Amygdala (tissue), 56 donors: ENCODE measurements at regions not wholly inside any gene's neighbourhood (a gene's known extent, or its start where the extent isn't known, plus 50 kb on each side); places are given as distances from the start of the nearest gene placed in this dataset.

Experiments
- DNase-seq, 56 donors: peaks; one replicate each; lab custom pipeline; 2025; lab: John Stamatoyannopoulos, UW

GRCh38 chr15:62749036-62749815 is 293.3 kb upstream of the TPM1 start:
- DNase-seq: peak in 25 of 56 donors; percentile 11 to 78 (median 42)

- no peak for DNase-seq
Measured at GRCh38 chr15:62750471-62750870, 292.1 kb upstream of the TPM1 start.

- DNase-seq: no peak
Measured at GRCh38 chr15:62752657-62753517, 289.7 kb upstream of the TPM1 start.

GRCh38 chr15:62753518-62754221 is 288.9 kb upstream of the TPM1 start:
- DNase-seq: no peak

GRCh38 chr15:62756326-62756994 is 286.1 kb upstream of the TPM1 start:
- peak in 23 of 56 donors; percentile 9 to 69 (median 31) for DNase-seq

- DNase-seq: no peak
Measured at GRCh38 chr15:62756995-62757360, 285.6 kb upstream of the TPM1 start.

- DNase-seq: peak in 4 of 56 donors; percentile 16 to 49 (median 25)
Measured at GRCh38 chr15:62757535-62757934, 285.0 kb upstream of the TPM1 start.

GRCh38 chr15:62758126-62758951 is 284.2 kb upstream of the TPM1 start:
- DNase-seq: peak in 15 of 56 donors; percentile 13 to 51 (median 31)

- no peak for DNase-seq
Measured at GRCh38 chr15:62758952-62759349, 283.6 kb upstream of the TPM1 start.

GRCh38 chr15:62760538-62760937 is 282.0 kb upstream of the TPM1 start:
- no peak for DNase-seq

- no peak for DNase-seq
Measured at GRCh38 chr15:62765916-62766315, 276.6 kb upstream of the TPM1 start.

- no peak for DNase-seq
Measured at GRCh38 chr15:62766599-62766998, 275.9 kb upstream of the TPM1 start.

GRCh38 chr15:62769604-62770003 is 272.9 kb upstream of the TPM1 start:
- no peak for DNase-seq

GRCh38 chr15:62770111-62770660 is 272.4 kb upstream of the TPM1 start:
- DNase-seq: peak in 11 of 56 donors; percentile 3 to 62 (median 20)

GRCh38 chr15:62770752-62771151 is 271.8 kb upstream of the TPM1 start:
- DNase-seq: peak in 4 of 56 donors; percentile 7 to 39 (median 10)

- no peak for DNase-seq
Measured at GRCh38 chr15:62771234-62771633, 271.3 kb upstream of the TPM1 start.

- no peak for DNase-seq
Measured at GRCh38 chr15:62773369-62774165, 269.0 kb upstream of the TPM1 start.

- DNase-seq: no peak
Measured at GRCh38 chr15:62775932-62776331, 266.6 kb upstream of the TPM1 start.
